ENCODE measurements at regions not wholly inside any gene's neighbourhood (a gene's known extent, or its start where the extent isn't known, plus 50 kb on each side); places are given as distances from the start of the nearest gene placed in this dataset.

- H3K36me3 ChIP-seq (ENCODE audit: control insufficient read depth in 1 of 2, insufficient read depth in 2 of 2, low read depth in 1 of 2, low read length in 2 of 2): no peaks in the 10 kb centered on the region
- no peak overlapping the region for H4K91ac ChIP-seq (ENCODE audit: low read length)
- no peak overlapping the region for H2BK15ac ChIP-seq (ENCODE audit: low read depth, poor library complexity, severe bottlenecking)
- WGBS: 70% methylated on average over 2 of the region's 5 CpGs
- H2BK5ac ChIP-seq (ENCODE audit: low read depth, low read length, poor library complexity, severe bottlenecking): no peak overlapping the region
- no peaks in the 10 kb centered on the region for H3K79me1 ChIP-seq (replicated peaks; ENCODE audit: low read length, poor library complexity, severe bottlenecking)
- no peak overlapping the region for H3K9ac ChIP-seq (ENCODE audit: low read length)
- H3K18ac ChIP-seq (ENCODE audit: low read depth in 1 of 2, low read length in 2 of 2): no peak overlapping the region
- H3K23ac ChIP-seq (ENCODE audit: low read length in 2 of 2): no peak overlapping the region
- H2AK5ac ChIP-seq (ENCODE audit: low read length, severe bottlenecking): no peak overlapping the region
- H4K8ac ChIP-seq (ENCODE audit: low read length): no peak overlapping the region
- no peaks in the 10 kb centered on the region for H3K9me3 ChIP-seq (ENCODE audit: control insufficient read depth, low read length)
- no peak for DNase-seq
- H2AFZ ChIP-seq (ENCODE audit: low read depth, low read length): no peak overlapping the region
- H2BK12ac ChIP-seq (ENCODE audit: low read length in 2 of 2): no peak overlapping the region
- no peak overlapping the region for H3K27ac ChIP-seq (ENCODE audit: low read length, poor library complexity, severe bottlenecking)
- H3K4me2 ChIP-seq (ENCODE audit: low read length, poor library complexity, severe bottlenecking): no peak overlapping the region
- no peaks in the 10 kb centered on the region for H3K4me1 ChIP-seq (ENCODE audit: control insufficient read depth, insufficient read depth, low read depth, low read length)
- H3K27me3 ChIP-seq (ENCODE audit: control insufficient read depth in 1 of 2, insufficient read depth in 1 of 2, low read length in 2 of 2): no peaks in the 10 kb centered on the region
- H3K4ac ChIP-seq (ENCODE audit: low read depth in 1 of 2, low read length in 2 of 2): no peak overlapping the region
- no peak overlapping the region for H2BK120ac ChIP-seq (ENCODE audit: low read depth, low read length)
- no peak overlapping the region for H3K4me3 ChIP-seq (ENCODE audit: insufficient read depth in 1 of 2, low read depth in 1 of 2, low read length in 2 of 2)
- H3K14ac ChIP-seq (ENCODE audit: low read length in 2 of 2): no peak overlapping the region
Observed at GRCh38 chr5:91521785-91522184, 138.7 kb upstream of the ARRDC3 start.

GRCh38 chr5:91521334-91521733 lies 138.2 kb upstream of the ARRDC3 start:
- no peak overlapping the region for H3K14ac ChIP-seq (ENCODE audit: low read length in 2 of 2)
- H4K91ac ChIP-seq (ENCODE audit: low read length): no peak overlapping the region
- H2BK5ac ChIP-seq (ENCODE audit: low read depth, low read length, poor library complexity, severe bottlenecking): no peak overlapping the region
- H4K8ac ChIP-seq (ENCODE audit: low read length): no peak overlapping the region
- H3K36me3 ChIP-seq (ENCODE audit: control insufficient read depth in 1 of 2, insufficient read depth in 2 of 2, low read depth in 1 of 2, low read length in 2 of 2): no peaks in the 10 kb centered on the region
- no peak overlapping the region for H3K23ac ChIP-seq (ENCODE audit: low read length in 2 of 2)
- no peaks in the 10 kb centered on the region for H3K27me3 ChIP-seq (ENCODE audit: control insufficient read depth in 1 of 2, insufficient read depth in 1 of 2, low read length in 2 of 2)
- no peaks in the 10 kb centered on the region for H3K79me1 ChIP-seq (replicated peaks; ENCODE audit: low read length, poor library complexity, severe bottlenecking)
- H3K9me3 ChIP-seq (ENCODE audit: control insufficient read depth, low read length): no peaks in the 10 kb centered on the region
- H3K27ac ChIP-seq (ENCODE audit: low read length, poor library complexity, severe bottlenecking): no peak overlapping the region
- no peak overlapping the region for H2AFZ ChIP-seq (ENCODE audit: low read depth, low read length)
- H2BK15ac ChIP-seq (ENCODE audit: low read depth, poor library complexity, severe bottlenecking): no peak overlapping the region
- no peak overlapping the region for H3K9ac ChIP-seq (ENCODE audit: low read length)
- H3K18ac ChIP-seq (ENCODE audit: low read depth in 1 of 2, low read length in 2 of 2): no peak overlapping the region
- no peak overlapping the region for H2BK120ac ChIP-seq (ENCODE audit: low read depth, low read length)
- WGBS: no CpG with 5 or more reads among the region's 1 CpG
- H2BK12ac ChIP-seq (ENCODE audit: low read length in 2 of 2): no peak overlapping the region
- H2AK5ac ChIP-seq (ENCODE audit: low read length, severe bottlenecking): no peak overlapping the region
- no peak overlapping the region for H3K4me3 ChIP-seq (ENCODE audit: insufficient read depth in 1 of 2, low read depth in 1 of 2, low read length in 2 of 2)
- no peak for DNase-seq
- no peak overlapping the region for H3K4ac ChIP-seq (ENCODE audit: low read depth in 1 of 2, low read length in 2 of 2)
- H3K4me1 ChIP-seq (ENCODE audit: control insufficient read depth, insufficient read depth, low read depth, low read length): no peaks in the 10 kb centered on the region
- H3K4me2 ChIP-seq (ENCODE audit: low read length, poor library complexity, severe bottlenecking): no peak overlapping the region

GRCh38 chr5:91514400-91514799 lies 131.3 kb upstream of the ARRDC3 start:
- no peaks in the 10 kb centered on the region for H3K79me1 ChIP-seq (replicated peaks; ENCODE audit: low read length, poor library complexity, severe bottlenecking)
- H3K4ac ChIP-seq (ENCODE audit: low read depth in 1 of 2, low read length in 2 of 2): no peak overlapping the region
- H3K9ac ChIP-seq (ENCODE audit: low read length): no peak overlapping the region
- no peak overlapping the region for H2BK120ac ChIP-seq (ENCODE audit: low read depth, low read length)
- H3K9me3 ChIP-seq (ENCODE audit: control insufficient read depth, low read length): no peaks in the 10 kb centered on the region
- H2BK12ac ChIP-seq (ENCODE audit: low read length in 2 of 2): no peak overlapping the region
- no peak for DNase-seq
- no peaks in the 10 kb centered on the region for H3K4me1 ChIP-seq (ENCODE audit: control insufficient read depth, insufficient read depth, low read depth, low read length)
- no peaks in the 10 kb centered on the region for H3K36me3 ChIP-seq (ENCODE audit: control insufficient read depth in 1 of 2, insufficient read depth in 2 of 2, low read depth in 1 of 2, low read length in 2 of 2)
- no peak overlapping the region for H2BK15ac ChIP-seq (ENCODE audit: low read depth, poor library complexity, severe bottlenecking)
- H2AK5ac ChIP-seq (ENCODE audit: low read length, severe bottlenecking): no peak overlapping the region
- no peak overlapping the region for H3K27ac ChIP-seq (ENCODE audit: low read length, poor library complexity, severe bottlenecking)
- H4K8ac ChIP-seq (ENCODE audit: low read length): no peak overlapping the region
- H2BK5ac ChIP-seq (ENCODE audit: low read depth, low read length, poor library complexity, severe bottlenecking): no peak overlapping the region
- H3K4me2 ChIP-seq (ENCODE audit: low read length, poor library complexity, severe bottlenecking): no peak overlapping the region
- no peaks in the 10 kb centered on the region for H3K27me3 ChIP-seq (ENCODE audit: control insufficient read depth in 1 of 2, insufficient read depth in 1 of 2, low read length in 2 of 2)
- no peak overlapping the region for H4K91ac ChIP-seq (ENCODE audit: low read length)
- H3K18ac ChIP-seq (ENCODE audit: low read depth in 1 of 2, low read length in 2 of 2): no peak overlapping the region
- no peak overlapping the region for H2AFZ ChIP-seq (ENCODE audit: low read depth, low read length)
- 64% methylated on average over 2 of the region's 4 CpGs for WGBS
- H3K14ac ChIP-seq (ENCODE audit: low read length in 2 of 2): no peak overlapping the region
- no peak overlapping the region for H3K23ac ChIP-seq (ENCODE audit: low read length in 2 of 2)
- H3K4me3 ChIP-seq (ENCODE audit: insufficient read depth in 1 of 2, low read depth in 1 of 2, low read length in 2 of 2): no peak overlapping the region

GRCh38 chr5:91503321-91503720 lies 120.2 kb upstream of the ARRDC3 start:
- no peak overlapping the region for H3K18ac ChIP-seq (ENCODE audit: low read depth in 1 of 2, low read length in 2 of 2)
- no peak overlapping the region for H3K4me3 ChIP-seq (ENCODE audit: insufficient read depth in 1 of 2, low read depth in 1 of 2, low read length in 2 of 2)
- H2AFZ ChIP-seq (ENCODE audit: low read depth, low read length): no peak overlapping the region
- H3K27me3 ChIP-seq (ENCODE audit: control insufficient read depth in 1 of 2, insufficient read depth in 1 of 2, low read length in 2 of 2): no peaks in the 10 kb centered on the region
- H3K4ac ChIP-seq (ENCODE audit: low read depth in 1 of 2, low read length in 2 of 2): no peak overlapping the region
- H3K23ac ChIP-seq (ENCODE audit: low read length in 2 of 2): no peak overlapping the region
- H3K9ac ChIP-seq (ENCODE audit: low read length): no peak overlapping the region
- WGBS: 100% methylated on average over 1 of the region's 3 CpGs
- no peaks in the 10 kb centered on the region for H3K79me1 ChIP-seq (replicated peaks; ENCODE audit: low read length, poor library complexity, severe bottlenecking)
- no peak overlapping the region for H3K4me2 ChIP-seq (ENCODE audit: low read length, poor library complexity, severe bottlenecking)
- no peak overlapping the region for H3K27ac ChIP-seq (ENCODE audit: low read length, poor library complexity, severe bottlenecking)
- no peak overlapping the region for H2AK5ac ChIP-seq (ENCODE audit: low read length, severe bottlenecking)
- no peak overlapping the region for H3K14ac ChIP-seq (ENCODE audit: low read length in 2 of 2)
- no peaks in the 10 kb centered on the region for H3K36me3 ChIP-seq (ENCODE audit: control insufficient read depth in 1 of 2, insufficient read depth in 2 of 2, low read depth in 1 of 2, low read length in 2 of 2)
- no peak overlapping the region for H2BK5ac ChIP-seq (ENCODE audit: low read depth, low read length, poor library complexity, severe bottlenecking)
- H2BK15ac ChIP-seq (ENCODE audit: low read depth, poor library complexity, severe bottlenecking): no peak overlapping the region
- no peak overlapping the region for H2BK120ac ChIP-seq (ENCODE audit: low read depth, low read length)
- H4K91ac ChIP-seq (ENCODE audit: low read length): no peak overlapping the region
- H3K9me3 ChIP-seq (ENCODE audit: control insufficient read depth, low read length): no peaks in the 10 kb centered on the region
- H3K4me1 ChIP-seq (ENCODE audit: control insufficient read depth, insufficient read depth, low read depth, low read length): no peaks in the 10 kb centered on the region
- DNase-seq: no peak
- no peak overlapping the region for H2BK12ac ChIP-seq (ENCODE audit: low read length in 2 of 2)
- no peak overlapping the region for H4K8ac ChIP-seq (ENCODE audit: low read length)
